Muscle of back (tissue), 3 donors: ENCODE measurements at regions not wholly inside any gene's neighbourhood (a gene's known extent, or its start where the extent isn't known, plus 50 kb on each side); places are given as distances from the start of the nearest gene placed in this dataset.

Experiments used
- DNase-seq, 3 donors: peaks; one replicate each; pipeline versions ENCODE4 v3.0.0 to v3.0.0-alpha.2; 2013

DNA sequence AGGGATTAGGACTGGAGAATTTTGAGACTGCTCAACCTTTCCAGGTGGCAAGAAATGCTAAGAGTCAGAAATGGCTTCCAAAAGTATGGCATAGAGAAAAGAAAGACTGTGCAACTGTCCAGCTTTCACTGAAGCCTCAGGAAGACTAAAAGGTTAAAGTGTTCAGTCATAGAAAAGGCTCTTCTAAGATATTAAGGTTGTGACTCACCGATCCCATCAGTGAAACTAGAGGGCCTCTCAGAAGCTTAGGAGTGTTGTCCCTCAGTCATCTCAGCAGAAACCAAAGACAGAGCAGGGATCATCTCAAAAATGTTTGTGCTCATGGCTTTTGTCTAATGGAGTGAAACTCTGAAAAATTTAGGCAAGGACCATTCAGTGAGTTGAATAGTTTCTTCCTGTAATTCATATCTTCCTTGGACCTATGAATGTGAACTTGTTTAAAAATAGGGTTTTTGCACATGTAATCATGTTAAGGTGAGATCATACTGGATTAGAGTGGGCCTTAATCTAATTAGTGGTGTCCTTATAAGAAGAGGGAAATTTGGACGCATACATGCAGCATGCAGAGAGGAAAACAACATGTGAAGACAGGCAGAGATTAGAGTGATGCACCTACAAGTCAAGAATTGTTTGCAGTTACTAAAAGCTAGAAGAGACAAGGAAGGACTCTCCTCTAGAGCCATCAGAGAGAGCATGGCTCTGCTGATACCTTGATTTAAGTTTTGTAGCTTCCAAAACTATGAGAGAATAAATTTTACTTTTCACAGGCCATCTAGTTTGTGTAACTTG is 71.3 kb downstream of the RPE65 start:
- peak in 1 of 3 donors; percentile 18 for DNase-seq

DNA sequence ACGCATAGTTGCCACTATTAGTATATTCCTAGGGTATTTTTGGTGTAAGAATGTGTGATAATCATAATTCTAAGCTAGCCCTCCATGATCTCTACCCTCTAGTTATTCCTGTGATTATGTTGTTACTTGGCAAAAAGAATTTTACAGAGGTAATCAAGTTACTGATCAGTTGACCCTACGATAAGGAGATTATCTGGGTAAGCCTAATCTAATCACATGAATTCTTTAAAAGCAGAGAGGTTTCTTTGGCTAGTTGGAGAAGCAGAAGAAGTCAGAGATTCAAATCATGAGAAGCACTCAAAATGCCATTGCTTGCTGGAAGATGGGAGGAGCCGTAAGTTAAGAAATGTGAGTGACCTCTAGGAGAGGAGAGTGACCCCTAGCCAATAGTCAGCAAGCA is 72.7 kb downstream of the RPE65 start:
- DNase-seq, result no peak

DNA sequence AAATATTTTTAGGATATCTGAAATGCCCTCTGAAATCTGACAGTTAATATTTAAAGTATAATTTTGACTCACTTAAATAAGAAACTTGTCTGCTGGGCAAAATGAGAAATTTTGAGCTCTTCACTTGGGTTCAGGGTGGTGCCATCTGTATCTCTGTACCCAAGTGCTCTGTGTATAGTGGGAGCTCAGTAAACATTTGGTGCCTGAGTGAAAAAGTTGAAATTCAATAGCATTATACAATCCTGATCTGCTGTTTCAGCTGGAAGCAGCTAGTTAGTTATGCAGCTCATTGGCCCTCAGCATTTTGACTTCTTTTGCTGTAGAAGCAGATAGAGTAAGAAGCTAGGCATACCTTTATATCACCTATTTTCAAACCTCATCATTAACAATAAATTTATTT is 73.3 kb downstream of the RPE65 start:
- DNase-seq, result no peak

DNA sequence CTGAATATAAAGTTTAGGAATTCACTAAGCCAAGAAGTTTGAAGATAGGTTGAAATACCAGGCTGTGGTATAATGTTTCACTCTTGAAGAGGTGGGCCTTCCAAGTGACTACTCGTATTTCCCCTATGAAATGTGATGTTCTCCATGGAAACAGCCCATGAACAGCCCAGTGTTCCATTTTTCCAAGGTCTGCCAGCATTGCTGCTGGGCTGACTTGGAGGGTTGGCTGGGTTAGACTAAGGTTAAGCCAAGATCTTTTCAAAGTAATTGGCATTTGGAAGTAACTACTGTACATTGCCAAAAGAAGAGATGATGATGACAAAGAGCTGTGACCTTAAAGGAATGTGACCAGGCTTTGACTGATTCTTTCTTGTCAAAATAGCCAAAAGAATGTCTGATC is 73.8 kb downstream of the RPE65 start:
- no peak for DNase-seq

DNA sequence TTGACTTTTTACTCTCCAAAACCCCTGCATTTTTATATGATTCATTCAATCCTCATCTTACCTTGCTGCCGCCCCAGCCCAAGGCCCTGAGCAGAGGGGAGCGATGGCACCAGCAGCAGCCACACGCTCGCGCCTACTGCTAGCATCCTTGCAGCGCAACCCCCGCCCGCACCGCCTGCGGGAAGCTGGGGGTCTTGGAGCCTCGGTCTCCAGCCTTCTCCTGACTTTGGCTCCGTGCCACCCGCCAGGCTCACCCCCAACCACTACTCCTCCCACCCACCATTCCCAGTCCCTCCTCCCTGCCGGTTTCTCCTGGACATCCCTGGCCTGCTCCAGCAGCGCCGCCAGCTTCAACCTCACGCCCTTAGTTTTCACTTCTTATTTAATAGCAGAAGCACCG is 76.6 kb downstream of the RPE65 start:
- DNase-seq, result no peak

DNA sequence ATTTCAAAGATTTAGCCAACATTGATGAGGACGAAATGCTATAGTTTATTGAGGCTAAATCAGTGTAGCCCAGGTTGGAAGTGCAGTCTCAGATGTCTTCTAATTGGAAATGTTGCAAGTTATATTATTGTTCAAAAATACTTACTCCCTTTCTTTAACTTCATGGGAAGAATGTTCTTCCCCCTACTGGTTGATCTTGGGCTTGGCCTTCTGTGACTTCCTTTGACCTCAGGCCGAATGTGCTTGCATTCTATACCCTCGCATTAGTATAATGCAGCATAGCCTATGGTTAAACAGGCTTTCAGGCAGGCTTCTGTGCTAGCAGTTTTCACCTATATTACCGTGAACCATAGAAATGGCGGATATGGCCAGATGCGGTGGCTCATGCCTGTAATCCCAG is 77.3 kb downstream of the RPE65 start:
- DNase-seq, result no peak

DNA sequence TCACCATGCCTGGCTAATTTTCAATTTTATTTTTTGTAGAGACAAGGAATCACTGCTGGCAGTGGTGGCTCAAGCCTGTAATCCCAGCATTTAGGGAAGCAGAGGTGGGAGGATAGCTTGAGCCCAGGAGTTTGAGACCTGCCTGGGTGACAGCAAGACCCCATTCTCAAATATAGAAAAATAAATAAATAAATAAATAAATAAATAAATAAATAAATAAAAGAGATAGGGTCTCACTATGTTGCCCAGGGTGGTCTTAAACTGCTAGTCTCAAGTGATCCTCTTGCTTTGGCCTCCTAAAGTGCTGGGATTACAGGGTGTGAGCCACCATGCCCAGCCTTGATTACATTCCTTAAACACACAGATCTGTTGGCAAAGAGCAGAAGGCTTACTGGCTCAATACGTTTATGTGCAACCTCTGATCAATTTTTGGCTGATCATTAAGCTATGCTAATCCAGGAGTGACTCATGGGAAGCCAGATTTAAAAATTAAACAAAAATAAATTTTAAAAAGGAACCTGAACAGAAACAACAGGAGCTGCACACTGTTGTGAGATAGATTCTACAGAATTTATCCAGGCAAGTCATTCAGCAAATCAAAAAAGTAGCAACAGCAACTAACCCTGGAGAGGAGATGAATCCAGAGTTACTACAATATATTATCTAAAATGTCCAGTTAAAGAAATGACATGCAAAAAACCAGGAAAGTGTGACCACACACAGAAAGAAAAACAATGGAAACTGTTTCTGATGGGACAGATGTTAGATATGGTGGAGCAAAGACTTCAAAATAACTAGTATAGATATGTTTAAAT is 79.4 kb downstream of the RPE65 start:
- no peak for DNase-seq

DNA sequence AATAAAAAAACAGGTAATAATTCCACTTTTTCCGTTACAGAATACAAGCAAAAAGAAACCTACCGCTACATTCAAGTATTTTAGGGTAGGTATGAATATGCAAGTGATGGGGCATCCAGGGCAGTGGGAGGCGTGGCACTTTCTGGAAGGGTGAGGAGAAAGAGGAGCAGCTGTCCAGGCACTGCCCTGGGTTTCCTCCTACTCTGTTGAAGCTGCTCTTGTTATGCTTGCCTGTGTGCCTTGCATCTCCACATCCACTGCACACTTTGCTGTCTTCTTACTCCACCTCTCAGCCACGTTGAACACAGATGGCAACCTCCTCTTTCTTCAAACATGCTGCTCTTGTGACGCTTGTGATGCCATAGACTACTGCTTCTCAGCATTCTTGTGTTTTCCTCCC is 83.2 kb downstream of the RPE65 start:
- DNase-seq, result no peak

DNA sequence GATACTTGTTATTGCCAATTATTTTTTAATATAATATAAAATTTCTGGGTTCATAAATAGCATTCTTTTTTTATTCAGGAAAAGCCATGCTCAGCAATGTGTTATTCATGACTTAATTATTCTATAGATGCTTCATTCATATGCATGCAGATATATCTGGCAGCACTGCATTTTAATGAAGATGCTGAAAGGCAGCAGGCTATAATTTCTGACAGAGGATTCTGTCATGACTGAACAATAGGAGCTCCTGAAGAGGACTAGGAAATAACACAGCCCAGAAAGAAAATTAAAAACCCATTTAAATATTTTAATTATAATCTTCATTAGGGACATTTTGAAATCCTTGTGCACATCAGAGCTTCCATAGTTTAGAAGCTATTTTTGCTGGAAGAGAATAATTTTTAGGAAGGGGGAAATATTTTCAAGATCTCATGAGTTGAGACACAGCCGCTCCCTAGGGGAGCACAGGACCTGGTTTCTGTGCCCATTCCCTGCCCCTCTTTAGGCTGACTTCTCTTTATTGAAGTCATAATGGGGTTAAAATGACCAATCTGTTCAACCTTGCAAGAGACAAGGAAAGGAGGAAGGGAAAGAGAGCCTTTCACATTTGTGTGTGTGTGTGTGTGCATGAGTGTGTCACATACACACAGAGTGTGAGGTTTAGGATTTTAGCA is 83.9 kb downstream of the RPE65 start:
- no peak for DNase-seq

DNA sequence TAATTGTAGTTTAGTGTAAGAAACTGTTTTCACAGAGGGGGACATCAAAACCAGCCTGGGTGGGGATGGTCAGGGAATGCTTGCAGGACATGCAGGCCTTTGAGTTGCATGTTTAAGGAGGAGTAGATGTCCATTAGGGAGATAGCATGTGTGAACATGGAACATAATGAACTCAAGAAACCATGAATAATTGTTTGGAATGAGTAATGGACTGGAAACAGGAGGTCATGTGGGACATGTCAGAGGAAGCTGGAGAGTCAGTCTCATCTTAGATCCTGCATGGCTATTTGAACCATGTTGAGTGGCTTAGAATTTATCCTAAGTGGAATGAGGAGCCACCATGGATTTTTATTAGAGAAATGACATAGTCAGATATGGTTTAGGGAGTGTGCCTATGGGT is 86.4 kb downstream of the RPE65 start:
- no peak for DNase-seq

DNA sequence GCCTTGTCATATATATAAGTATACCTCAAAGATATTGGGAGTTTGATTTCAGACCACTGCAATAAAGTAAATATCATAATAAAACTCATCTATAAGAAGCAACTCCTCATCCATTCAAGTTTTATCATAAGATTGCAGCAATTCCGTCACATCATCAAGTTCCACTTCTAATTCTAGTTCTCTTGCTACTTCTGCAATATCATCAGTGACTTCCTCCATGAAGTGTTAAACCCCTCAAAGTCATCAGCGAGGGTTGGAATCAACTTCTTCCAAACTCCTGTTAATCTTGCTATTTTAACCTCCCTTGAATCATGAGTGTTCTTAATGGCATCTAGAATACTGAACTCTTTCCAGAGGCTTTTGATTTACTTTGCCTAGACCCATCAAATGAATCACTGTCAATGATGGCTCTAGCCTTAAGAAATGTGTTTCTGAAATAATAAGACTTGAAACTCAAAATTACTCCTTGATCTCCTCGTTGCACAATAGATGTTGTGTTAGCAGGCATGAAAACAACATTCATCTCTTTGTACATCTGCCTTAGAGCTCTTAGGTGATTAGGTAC is 88.3 kb downstream of the RPE65 start:
- no peak for DNase-seq

DNA sequence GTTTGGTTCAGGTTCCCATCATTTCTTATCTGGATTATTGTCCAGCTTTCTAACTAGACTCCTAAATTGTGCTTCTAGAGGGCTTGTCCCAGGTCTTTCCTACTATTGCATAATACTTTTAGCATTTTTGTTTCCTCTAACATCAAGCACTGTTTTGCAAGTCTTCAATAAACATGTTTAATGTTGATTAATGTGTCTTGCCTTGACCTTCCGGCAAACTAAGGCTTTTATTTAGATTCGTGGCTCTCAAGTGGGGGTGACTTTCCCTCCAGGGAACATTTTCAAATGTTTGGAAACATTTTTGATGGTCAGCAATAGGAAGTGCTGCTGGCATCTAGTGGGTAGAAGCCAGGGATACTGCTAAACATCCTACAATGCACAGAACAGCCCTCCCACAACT is 90.7 kb downstream of the RPE65 start:
- no peak for DNase-seq

DNA sequence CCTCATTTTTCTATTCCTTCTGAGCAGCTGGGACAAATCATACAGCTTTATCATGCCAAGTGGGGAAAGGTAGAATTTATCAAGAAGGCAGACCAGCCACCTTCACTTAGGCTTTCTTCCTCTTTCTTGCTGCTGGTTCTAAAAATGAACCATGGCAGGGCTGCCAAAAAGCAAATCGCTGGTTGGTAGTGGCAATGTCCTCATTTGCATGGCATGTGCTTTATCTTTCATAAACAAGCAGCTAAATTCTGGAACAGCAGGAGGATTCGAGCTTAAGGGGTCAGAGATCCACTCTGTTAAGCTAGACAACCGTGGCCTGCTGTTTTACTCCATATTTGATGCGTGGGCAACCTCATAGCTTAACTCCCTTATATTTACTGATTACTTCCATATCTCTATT is 91.3 kb downstream of the RPE65 start:
- no peak for DNase-seq

DNA sequence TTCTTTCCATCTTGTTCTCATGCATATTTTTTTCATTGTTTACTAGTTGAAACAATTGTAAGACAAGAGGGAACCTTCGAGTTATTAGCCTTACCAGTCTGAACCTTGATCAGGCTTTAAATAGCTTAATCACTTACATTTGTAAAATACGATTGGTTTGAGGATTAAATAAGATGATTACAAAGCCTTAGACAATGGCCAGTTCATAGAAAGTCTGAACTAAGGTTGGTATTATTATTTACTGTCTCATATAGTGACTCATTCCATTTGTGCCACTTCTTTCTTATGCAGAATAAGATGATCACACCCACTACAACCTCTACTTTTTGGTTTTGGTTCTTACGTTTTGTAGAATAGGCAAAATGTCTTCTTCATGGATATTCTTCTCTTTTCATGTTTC is 94.1 kb downstream of the RPE65 start:
- no peak for DNase-seq

DNA sequence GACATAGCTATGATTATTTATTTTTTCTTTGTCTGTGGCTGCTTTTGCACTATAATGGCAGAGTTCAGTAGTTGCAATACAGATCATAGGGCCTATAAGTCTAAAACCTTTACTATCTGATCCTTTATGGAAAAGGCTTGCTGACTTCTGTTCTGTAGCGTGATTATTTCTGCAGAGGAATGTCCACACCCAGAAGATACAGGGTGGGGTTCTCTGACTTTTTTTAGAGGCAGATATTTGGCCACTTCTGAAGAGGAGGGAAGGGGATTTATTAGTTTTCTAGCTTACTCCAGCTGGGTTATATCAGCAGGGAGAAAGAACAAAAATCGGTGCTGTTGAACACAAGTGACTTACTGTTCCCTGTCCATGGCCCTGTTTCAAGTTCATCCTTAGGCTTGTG is 97.6 kb downstream of the RPE65 start:
- DNase-seq, result no peak

DNA sequence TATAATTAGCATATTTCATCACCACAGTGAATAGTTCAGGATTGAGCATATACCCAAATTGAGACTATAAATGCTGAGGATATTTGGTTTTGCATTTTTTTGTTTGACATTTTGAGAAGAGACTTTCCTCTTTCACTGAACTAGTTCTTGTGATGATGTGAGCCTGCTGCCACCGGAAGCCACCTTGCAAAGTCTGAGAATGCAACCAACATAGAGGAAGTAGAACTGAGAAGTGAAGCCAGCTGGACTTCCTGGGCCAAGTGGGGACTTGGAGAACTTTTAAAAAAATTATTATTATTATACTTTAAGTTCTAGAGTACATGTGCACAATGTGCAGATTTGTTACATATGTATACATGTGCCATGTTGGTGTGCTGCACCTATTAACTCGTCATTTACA is 102.3 kb downstream of the RPE65 start:
- peak in 2 of 3 donors; percentile 25 to 36 for DNase-seq

DNA sequence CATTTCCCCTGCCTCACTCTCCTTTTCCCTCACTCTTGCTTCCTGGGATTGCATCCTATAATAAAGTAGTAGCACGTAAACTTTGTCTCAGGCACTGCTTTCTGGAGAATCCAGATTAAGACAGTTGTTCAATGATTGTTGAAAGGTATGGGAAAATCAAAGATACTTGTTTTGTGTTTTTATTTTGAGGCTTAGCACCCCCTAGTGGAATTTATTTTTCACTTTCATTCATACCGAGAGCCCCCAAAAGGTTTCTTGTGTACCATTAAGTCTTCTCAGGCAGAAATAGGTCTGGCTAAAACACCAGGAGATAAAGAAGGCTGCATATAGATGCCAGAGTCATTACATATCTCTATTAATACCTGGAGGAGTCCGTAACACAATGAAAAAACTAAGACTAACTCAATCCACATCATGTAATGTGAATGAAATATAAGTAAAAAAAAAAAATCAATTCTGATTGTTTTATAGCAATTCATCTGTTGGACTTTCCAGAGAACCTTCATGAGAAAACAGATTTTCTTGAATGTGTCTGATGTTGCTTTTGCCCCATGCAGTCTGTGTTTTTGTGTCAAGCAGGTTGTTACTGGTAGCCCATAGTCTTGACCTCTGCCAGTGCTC is 103.5 kb downstream of the RPE65 start:
- peak; percentile 26 to 58 (median 34) for DNase-seq

DNA sequence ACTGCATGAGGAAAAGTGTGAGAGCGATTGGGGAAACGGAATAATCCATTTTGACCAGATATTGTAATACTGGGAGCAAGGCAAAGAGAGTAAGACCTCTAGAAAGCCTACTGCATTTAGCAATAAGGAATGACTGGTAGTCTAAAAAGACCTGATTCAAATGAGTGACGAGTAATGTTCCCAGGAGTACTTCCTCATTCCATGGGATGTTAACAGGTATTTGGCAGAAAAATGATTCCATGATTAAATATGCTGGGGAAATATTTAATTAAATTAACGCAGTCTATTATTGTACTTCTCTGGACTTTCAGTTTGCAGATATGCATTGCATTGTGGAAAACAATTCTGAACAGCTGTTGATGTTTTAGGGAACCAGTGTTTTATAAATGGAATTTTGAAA is 105.5 kb downstream of the RPE65 start:
- DNase-seq, result no peak

DNA sequence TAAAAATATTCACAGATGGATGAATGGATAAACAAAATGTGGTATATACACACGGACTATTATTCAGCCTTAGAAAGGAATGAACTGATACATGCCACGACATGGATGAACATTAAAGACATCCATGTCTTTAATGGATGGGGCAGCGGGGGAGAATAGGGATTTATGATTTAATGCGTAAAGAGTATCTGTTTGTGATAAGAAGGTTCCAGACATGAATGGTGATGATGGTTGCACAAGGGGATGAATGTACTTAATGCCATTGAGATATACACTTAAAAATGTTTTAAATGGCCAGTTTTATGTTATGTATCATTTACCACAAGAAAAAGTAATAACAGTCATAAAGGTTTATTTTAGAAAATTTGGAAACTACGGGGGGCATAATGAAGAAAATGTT is 108.6 kb upstream of the WLS start:
- DNase-seq, result no peak

DNA sequence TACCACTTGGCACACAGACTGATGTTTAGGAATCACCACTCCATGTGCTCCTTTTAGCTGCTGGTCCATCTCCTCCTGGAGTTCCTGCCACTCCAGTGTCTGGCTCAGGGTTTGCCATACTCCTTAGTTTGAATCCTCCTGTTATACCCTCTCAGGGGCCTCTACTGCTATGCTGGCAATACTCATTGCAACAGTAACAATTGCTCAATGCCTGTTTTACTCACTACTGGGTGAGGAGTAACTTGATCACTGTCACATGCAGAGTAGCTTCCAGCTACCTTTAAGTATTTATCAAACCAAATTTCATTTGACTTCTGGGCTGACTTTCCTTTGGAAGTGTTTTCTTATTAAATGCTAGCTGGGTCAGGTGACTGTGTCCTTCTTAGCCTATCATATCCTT is 107.2 kb upstream of the WLS start:
- no peak for DNase-seq

DNA sequence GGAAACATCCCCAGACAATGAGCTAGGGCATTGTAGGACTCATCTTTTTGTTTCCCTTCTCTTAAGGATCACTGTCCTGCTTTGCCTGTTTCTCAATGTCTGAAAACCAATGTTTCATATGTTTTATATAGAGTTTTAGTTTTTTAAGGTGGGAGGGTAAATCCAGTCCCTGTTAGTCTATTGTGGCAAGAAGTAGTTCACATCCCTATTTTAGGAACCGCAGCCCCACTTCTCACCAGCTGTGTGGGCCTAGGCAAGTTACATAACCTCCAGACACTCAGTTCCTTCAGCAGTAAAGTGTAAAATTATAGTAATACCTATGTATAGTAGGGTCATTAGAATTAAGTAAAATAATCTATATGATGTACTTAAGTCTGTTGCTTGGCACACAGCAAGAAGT is 105.8 kb upstream of the WLS start:
- no peak for DNase-seq

DNA sequence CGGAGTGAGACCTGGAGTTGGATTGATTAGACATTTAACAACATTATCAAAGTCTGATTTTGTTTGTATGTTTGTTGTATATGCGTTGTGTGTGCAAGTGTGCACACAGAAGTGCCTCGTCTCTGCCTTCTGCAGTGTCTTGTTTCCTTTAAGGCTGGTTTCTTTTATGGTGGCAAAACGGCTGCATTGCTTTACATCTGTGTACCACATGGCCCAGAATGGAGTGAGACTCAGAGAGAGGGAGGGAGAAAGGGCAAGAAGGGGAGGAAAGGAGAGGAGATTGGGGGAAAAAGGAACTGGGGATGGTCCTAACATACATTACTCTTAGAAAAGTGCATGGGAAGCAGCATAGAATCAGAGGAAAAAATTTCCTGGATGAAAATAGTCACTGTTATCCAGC is 99.7 kb upstream of the WLS start:
- DNase-seq, result no peak
